HPDE6-E6E7 (cell line): ENCODE measurements at regions not wholly inside any gene's neighbourhood (a gene's known extent, or its start where the extent isn't known, plus 50 kb on each side); places are given as distances from the start of the nearest gene placed in this dataset.
"Not testable (repeated sequence)": the region's sequence is repeated elsewhere in the genome, so short reads cannot be mapped to it uniquely, and the experiment has no call there.

Source experiments
- DNase-seq: peaks from one replicate; pipeline ENCODE4 v3.0.0; 2011; ENCODE audit warnings: missing footprints; ENCODE audit errors: extremely low spot score

DNA sequence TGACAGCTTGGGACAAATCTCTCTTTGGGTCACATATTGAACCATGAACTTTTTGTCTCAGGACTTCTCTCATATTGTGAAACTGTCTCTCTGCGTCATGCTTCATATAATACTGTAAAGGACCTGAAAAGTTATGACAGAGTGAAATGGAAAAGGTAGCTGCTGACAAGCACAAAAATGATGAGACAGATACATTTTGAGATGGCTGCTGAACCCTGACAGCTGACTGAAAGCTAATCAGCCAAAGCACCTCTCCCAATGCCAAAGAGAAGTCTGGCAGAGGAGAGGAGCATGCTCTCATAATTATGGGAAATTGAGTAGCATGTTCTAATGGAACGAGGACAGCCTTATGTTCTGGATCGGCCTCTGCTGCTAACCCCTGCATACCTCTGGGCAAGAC is 873.4 kb upstream of the ADGRL3 start:
- DNase-seq = no peak

DNA sequence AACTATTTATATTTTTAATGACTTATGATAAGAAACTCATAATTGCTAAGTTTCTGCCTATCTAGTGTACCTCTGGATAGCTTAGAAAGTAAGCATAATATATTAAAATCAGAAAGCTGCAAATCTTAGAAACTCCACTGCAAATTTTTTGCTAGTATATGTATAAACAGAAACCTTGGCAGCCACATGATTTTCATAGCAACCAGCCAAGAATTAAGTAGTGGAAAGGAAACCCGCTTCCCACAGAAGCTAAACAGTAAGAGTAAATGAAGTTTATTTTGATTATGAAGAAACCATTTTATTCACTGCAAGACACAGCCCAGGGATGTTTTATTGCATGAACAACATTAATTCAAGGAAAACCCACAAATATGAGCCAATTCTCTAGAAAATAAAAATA is 872.5 kb upstream of the ADGRL3 start:
- no peak for DNase-seq

DNA sequence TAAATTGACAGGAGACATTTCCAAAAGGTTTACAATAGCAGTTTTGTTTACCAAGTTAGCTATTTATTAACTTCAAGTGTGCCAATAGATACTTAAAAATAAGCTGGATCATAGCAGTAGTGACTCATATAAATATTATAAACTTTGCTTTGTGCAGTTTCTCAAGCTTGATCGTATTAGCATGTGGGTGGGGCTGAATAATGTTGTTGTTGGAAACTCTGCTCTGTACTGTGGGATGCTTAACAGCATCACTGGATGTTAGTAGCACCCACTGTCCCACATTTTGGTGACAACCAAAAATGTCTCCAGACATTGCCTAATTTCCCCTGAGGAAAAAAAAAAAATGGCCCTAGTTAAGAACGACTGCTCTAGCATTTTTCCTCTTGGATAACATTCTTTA is 855.2 kb upstream of the ADGRL3 start:
- DNase-seq = no peak

DNA sequence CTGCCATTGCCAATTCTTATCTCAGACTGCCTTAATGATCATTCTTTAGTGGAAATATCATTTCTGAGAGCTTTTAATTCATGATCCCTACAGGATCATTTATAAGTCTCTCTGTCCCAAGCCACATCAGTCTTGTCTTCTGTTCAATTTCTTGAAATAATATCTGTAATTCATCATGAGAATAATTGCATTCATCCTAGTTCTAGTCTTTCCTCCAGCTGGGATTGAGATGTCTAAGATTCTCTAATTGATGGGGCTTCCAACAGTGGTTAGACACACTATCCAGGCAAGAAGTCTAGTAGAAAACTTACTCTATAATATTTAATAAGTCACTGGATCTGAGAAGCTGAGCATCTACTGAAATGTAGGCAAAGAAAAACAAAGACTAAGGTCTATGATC is 854.7 kb upstream of the ADGRL3 start:
- DNase-seq = no peak

DNA sequence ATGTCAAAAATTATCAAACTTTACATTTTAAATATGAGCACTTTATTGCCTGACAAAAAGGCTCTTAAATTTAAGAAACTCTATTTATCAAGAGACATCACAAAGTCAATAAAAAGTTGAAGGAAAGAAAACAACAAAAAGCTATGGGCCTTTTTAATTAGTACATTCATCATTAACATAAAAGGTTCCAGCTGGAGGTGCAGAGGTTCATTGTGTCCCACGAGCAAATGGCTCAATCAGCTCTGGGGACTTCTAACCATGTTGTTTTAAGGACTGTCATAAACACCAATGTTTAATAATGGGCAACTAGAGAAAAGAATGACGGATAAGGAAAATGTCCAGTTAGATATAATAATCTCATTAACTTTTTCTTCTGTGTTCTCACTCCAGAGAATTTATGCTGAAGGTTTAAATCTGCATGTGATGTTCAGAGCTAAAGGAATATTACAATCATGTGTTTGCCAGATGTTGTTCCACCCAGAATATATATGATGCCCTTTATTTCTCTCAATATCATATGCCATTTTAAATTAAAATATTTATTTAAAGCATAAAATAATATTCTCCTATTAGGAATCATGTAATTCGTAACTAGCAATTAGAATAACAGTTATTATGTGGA is 840.3 kb upstream of the ADGRL3 start:
- DNase-seq = no peak

DNA sequence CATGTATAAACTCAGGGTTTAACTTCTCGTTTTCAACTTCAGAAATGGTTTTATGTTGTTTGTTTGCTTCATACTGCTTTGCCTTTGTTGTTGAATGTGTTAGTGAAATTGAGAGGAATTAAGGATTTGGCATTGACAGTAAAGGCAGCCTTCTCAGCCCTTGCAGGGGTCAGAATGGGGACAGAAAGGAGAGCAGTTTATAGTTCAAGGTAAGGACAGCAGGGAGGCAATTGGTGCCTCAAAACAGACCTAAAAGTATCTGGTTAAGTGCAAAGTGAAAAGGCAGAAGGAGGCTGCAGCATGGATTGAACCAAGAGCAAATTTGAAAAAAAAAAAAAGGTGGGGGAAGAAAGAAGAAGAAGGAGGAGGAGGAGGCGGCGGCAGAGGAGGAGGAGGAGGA is 835.0 kb upstream of the ADGRL3 start:
- no peak for DNase-seq

DNA sequence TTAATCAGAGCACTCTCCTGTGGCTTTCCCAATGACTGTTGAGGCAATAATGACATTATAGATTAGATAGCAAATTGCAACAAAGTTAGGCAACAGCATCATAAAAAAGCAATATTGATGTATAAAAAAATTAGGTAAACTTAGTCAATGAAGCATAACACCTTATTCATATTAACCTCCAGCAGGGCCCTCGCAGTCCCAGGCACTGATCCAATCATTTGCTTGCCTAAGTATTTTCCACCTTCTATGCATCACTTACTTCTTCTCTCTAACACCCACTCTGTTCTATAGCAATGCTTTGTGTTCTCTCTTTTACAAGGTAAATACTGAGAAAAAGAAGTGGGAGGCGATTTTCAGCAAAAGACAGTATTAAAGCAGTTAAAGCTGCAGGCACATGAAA is 833.5 kb upstream of the ADGRL3 start:
- DNase-seq = no peak

DNA sequence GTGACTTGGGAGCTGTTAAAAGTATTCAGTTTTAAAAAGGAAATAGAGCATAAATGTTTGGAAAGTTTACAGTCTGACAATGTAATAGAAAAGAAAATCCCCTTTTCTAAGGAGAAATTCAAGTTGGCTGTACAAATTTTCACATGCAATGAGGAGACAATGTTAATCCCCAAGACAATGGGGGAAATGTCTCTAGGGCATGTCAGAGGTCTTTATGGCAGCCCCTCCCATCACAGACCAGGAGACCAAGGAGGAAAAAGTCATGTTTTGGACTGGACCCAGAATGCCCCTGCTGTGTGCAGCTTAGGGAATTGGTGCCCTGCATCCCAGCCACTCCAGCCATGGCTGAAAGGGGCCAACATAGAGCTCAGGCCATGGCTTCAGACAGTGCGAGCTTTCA is 831.1 kb upstream of the ADGRL3 start:
- no peak for DNase-seq

DNA sequence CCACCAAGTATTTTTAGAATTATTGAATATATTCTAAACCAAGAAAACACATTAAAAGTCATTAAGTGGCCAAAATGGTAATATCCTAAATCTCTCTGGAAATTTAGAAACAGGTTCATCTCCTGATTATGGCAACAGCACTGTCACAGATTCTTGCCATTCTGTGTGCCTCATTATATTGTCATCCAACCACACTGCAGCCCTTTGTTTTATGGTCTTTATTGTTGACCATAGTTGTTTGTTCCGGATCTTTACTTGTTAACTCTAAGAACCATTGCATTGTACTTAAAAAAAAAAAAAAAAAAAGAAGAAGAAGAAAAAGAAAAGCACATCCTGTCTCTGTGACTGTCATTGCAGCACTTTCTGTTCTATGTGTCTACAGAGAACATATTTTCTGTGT is 822.1 kb upstream of the ADGRL3 start:
- no peak for DNase-seq

DNA sequence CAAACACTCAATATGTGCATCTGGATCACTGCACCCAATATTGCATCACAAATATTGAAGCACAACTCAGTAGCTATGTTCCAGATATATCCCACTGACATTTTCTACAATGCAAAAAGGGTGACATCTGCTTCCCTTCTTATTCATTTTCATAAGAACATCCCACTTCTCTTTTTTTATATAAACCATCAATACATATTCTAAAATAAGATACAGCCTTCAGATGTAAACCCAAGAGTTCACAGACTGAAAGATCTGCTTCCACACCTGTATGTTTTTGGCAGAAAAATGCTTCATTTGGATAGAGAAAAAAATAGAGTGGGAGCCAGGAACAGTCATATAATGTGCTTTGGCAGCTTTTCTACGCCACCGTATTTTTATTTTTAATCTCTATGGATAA is 815.6 kb upstream of the ADGRL3 start:
- no peak for DNase-seq

DNA sequence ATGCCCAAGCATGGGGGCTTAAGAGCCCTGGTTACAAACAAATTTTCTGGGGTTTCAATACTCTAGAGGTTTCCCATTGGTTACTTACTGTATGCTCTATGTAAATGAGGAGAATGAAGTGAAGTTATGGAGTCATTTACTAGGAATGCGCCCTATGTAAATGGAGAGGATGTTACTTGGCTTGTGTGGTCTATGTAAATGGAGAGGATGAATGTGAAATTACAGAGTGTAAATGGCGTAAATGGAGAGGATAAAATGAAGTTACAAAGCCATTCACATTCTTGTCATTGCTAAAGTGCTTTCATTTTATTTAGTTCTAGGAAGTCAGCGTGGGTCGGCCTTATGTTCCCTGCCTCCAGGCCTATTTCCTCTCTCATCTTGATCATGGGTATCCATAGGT is 810.5 kb upstream of the ADGRL3 start:
- DNase-seq = no peak

DNA sequence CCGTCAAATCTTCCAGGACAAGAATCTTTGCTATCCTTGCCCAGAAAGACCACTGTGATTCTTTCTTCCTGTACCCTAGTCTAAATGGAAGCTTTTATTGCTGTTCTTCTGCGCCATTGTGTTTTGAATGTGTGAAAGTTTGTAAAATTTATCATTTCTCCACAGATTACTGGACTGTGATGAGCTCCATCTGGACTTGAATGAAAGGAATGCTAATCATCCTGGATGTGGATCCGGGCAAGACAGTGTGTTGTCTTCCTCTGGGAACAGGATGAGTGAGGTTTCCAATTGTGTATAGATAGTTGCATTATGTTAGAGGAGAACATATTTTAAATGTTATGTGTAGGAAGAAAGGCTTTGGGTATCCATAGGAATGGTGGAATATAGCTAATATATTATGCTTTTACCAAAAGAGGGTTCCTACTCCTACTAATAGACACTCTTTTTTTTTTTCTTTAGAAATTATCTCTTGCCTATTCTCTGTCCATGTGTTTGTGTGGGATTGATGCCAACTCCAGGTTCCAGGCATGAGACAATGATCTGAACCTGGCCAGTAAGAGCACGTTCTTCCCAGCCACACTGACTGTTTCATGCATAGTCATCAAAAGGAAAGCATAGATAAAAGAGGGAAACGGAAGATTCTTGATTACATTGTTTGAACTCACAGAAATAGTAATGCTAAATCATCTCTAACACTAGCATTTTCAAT is 803.6 kb upstream of the ADGRL3 start:
- DNase-seq = peak; percentile 16

DNA sequence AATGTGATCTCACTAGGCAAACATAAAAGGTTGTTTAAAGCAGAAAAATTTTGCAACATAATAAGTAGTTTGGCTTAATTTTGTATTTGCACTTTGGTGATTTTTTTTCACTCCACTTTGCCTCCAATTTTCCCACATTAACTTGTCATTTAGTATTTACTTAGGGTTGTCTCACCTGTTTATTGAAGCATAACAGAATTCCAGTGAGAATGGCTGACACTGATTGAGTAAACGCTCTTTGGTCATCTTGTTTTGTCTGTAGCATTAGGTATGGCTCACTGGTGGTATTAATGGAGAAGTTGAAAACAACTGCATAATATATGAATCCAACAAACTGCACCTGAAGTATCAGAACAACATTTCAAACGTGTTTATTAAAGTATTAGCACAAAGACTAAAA is 799.5 kb upstream of the ADGRL3 start:
- DNase-seq = no peak

DNA sequence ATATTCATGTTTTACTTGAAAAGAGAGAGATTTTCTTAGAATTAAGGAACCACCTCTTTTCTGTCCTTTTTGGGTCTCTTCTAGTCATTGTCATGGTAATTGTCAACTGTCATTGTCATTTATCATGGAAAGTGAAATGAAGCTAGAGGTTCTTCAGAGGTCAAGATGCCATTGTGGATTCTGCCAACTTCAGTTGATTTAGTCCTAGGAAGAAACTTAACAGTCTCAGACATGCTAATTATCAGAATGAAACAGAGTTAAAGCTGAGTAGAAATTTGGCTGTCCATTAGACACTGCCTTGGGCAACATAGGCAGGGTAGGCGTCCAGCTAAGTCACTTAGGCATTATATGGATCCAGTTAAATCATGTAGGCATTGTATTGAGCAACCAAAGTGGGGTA is 796.1 kb upstream of the ADGRL3 start:
- DNase-seq = no peak

DNA sequence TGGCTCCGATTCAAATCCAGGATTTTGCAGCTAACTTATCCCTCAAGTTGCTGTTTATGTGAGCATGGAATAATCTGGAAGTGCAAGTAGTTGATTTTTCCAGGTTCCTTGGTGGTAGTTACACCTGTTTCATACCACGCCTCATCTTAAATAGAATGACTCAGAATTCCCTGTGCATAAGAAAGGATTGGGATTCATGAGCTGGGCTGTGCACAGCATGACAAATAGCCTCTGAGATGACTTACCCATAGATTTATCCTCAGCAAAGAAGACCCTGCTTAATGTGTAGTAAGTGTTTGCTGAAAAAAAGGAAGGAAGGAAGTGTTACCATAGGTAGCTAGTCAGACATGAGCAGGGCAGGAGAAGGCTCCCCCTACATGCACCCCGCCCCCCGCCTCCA is 777.7 kb upstream of the ADGRL3 start:
- no peak for DNase-seq

DNA sequence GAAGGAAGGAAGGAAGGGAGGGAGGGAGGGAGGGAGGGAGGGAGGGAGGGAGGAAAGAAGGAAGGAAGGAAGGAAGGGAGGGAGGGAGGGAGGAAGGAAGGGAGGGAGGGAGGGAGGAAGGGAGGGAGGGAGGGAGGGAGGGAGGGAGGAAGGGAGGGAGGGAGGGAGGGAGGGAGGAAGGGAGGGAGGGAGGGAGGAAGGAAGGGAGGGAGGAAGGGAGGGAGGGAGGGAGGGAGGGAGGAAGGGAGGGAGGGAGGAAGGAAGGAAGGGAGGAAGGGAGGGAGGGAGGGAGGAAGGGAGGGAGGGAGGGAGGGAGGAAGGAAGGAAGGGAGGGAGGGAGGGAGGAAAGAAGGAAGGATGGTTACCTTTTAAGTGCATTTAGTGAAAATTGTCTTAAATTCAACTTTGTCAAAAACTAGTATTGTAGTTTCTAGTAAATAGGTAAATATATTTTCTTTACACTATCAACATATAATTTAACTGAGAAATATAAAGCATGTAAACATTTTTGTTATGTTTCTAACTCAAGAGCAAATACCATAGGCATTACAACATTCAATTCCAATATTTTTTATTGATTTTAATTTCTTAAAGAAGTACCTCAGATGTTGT is 776.4 kb upstream of the ADGRL3 start:
- not testable (repeated sequence) for DNase-seq

DNA sequence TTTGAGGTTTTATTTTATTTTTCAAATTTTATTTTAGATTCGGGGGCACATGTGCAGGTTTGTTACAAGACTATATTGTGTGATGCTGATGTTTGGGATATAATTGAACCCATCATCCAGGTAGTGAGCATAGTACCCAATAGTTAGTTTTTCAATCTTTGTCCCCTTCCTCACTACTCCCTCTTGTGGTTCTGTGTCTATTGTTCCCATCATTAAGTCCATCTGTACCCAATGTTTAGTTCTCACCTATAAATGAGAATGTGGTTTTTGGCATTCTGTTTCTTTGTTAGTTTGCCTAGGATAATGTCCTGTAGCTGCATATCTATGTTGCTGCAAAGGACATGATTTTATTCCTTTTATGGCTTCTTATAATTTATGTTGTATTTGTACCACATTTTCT is 767.2 kb upstream of the ADGRL3 start:
- DNase-seq = no peak

DNA sequence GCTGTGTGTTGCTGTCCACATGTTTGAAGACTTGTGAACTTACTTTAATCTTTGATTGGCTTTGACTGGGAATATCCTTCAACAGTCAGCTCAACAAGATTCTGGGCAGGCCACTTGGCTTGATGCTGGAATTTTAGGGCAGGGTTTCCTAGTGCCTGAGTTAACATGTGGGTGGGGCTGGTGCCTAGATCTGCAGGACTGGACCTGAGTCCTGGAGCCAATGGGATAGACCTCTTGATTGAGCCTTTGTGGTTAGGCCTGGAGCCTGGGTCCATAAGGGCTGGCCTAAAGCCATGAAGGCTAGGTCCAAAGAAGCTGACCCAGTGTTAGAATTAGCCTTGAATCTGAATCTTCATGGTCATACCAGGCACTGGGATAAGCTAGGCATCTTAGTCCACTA is 757.1 kb upstream of the ADGRL3 start:
- no peak for DNase-seq

DNA sequence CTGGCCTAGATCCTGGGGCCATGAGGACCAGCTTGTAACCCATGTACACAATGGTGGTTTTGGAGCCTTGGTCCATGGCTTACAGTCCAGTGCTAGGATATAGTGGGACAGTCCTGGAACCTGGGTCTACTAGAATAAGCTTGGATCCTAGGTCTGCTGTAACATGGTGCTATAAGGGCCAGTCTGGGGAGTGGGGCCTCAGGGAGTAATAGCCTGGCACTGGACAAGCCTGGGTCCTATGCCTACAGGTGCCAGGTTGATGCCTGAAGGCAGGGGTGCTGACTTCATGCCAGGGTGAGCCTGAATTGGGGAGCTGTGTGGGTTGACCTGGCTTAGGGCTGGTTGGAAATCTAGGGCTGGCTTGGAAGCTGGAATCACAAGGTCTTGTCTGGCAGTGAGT is 756.3 kb upstream of the ADGRL3 start:
- DNase-seq = no peak

DNA sequence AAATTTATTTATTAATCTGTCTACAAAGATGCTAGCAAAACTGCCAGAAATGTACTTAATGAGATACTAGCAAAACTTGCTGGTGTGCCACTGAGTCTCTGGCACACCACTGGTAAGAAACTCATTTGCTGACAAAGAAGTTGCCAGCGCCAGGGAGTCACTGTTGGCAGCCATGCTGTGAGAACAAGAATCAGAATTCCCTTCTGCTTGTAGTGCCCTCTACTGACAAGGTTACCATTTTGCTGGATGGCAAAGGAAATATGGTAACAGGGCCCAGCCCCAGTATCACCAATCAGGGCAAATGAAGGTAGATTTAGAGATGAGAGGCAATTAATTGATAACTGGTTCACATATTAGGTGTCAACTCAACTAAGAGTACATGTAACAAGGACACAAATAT is 750.1 kb upstream of the ADGRL3 start:
- DNase-seq = no peak

DNA sequence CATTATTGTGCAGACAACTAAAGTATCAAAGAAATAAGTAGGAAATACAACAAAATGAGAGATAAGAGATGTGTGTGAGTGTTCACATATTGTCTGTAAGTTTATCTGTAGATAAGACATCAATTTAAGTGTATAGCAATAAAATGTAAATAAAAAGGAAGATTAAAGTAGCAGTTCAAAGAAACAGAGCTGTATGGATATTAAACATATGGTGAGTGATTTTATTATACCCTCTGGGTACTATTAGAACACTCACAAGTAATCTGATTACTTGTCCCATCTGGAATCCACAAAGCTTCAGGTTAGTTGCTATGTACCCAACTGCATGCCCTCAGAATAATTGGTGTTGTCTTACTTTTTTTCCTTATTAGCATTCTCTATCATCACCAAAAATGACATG is 747.9 kb upstream of the ADGRL3 start:
- no peak for DNase-seq

DNA sequence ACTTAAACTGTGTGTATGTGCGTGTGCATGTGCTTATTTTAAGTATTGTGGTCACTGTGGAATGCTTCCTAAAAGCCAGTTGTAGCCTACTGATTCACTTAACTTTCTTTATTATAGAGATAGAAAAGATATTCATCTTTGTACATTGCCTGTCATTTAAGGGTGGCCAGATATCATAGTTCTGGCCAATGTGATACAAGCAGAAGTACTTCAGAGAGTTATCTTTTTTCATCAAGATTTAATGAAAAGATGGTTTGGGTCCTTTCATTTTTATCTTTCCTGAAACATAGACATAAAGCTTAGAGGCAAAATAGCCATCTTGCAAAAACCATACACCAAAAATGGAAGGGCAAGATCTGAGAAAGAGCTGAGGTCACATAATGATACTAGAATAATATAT is 744.7 kb upstream of the ADGRL3 start:
- no peak for DNase-seq

DNA sequence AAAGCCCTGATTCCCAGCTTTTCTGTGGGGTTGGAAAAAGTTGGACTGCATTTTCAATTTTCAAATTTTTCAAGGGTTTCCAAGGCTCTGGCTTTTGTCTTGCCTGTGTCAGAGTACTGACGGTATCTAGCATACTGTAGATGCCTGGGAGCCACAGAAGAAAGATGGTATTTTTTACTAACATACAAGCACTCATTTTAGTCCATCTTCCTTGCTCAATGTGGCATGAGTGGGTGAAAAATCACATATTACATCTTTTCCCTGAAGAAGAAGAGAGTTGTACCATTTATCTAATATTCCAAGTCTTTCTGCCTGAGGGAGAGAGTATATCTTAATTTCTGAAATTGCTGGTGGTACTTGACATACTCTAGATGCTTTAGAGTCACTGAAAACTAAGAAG is 738.6 kb upstream of the ADGRL3 start:
- DNase-seq = no peak
